Ishikawa (cell line): ENCODE measurements at regions not wholly inside any gene's neighbourhood (a gene's known extent, or its start where the extent isn't known, plus 50 kb on each side); places are given as distances from the start of the nearest gene placed in this dataset.

Experiments used
- CEBPB ChIP-seq: IDR thresholded peaks from 2 replicates; pipeline ENCODE4 v1.6.1; 2012
- CREB1 ChIP-seq: IDR thresholded peaks from 2 replicates; pipeline ENCODE4 v1.6.1; 2012; ENCODE audit warnings: low read depth
- EGR1 ChIP-seq: IDR thresholded peaks from 2 replicates; pipeline ENCODE4 v1.6.1; 2012
- EP300 ChIP-seq: IDR thresholded peaks from 2 replicates; pipeline ENCODE4 v1.6.1; 2012; ENCODE audit warnings: borderline replicate concordance
- FOXM1 ChIP-seq: IDR thresholded peaks from 2 replicates; pipeline ENCODE4 v1.6.1; 2012; ENCODE audit warnings: low read depth, borderline replicate concordance
- NFIC ChIP-seq: IDR thresholded peaks from 2 replicates; pipeline ENCODE4 v1.6.1; 2012
- RAD21 ChIP-seq: IDR thresholded peaks from 2 replicates; pipeline ENCODE4 v1.6.1; 2012; ENCODE audit warnings: low read depth
- REST ChIP-seq: IDR thresholded peaks from 2 replicates; pipeline ENCODE4 v1.6.1; 2012; ENCODE audit warnings: low read depth, mild to moderate bottlenecking
- TAF1 ChIP-seq: IDR thresholded peaks from 2 replicates; pipeline ENCODE4 v1.6.1; 2012; ENCODE audit warnings: low read depth, mild to moderate bottlenecking
- TCF12 ChIP-seq: IDR thresholded peaks from 2 replicates; pipeline ENCODE4 v1.6.1; 2012; ENCODE audit warnings: low read depth
- TEAD4 ChIP-seq: IDR thresholded peaks from 2 replicates; pipeline ENCODE4 v1.6.1; 2012
- YY1 ChIP-seq: IDR thresholded peaks from 2 replicates; pipeline ENCODE4 v1.6.1; 2012; ENCODE audit warnings: low read depth
- ZBTB7A ChIP-seq: IDR thresholded peaks from 2 replicates; pipeline ENCODE4 v1.6.1; 2012; ENCODE audit warnings: low read depth
- TF ChIP-seq, protein P1 (sequence below): IDR thresholded peaks from 2 replicates; pipeline ENCODE4 v1.6.1; 2012
- TF ChIP-seq, protein P2 (sequence below): IDR thresholded peaks from 2 replicates; pipeline ENCODE4 v1.6.1; 2012

DNA sequence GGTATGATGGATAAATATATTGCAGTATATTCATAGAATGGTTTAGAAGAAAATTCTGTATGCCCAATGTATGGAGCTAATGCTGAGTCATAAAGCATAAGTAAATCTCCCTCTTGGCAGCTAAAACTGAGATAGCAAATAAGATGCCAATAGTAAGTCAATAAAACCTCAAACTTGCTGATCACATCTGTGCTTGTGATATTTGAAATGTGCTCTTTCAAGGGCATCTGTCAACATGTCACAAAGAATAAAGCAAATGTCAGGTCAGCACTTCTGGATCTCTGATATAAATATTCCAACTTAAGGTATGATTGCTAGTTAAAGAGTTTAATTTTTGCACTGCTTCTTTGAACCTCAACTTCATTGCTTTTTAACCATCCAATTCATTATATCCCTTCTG is 262.3 kb upstream of the EMCN start:
- TF ChIP-seq REST (no peak), EP300 (no peak), ZBTB7A (no peak), YY1 (no peak), TEAD4 (no peak)
- TF ChIP-seq, protein P1, sequence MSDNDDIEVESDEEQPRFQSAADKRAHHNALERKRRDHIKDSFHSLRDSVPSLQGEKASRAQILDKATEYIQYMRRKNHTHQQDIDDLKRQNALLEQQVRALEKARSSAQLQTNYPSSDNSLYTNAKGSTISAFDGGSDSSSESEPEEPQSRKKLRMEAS = no peak

DNA sequence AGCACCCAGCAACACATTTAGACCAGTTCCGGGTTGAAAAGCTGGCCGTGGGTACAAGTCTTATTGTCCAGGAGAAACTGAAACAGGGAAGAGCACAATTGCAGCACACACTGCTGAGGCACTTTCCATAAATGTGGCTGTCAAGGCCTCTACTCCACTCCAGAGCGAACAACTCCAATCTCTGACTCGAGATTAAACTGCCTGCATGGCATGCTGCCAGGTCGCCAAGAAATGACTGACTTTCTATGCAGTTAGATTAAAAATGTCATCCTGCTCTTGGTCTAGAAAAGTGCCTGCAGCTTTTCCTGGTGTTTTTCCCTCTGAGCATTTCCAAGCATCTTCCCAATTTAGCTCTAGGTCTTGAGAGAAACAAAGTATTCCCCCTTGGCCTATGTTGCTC is 260.6 kb upstream of the EMCN start:
- TF ChIP-seq EP300 = no peak
- TF ChIP-seq, protein P2, sequence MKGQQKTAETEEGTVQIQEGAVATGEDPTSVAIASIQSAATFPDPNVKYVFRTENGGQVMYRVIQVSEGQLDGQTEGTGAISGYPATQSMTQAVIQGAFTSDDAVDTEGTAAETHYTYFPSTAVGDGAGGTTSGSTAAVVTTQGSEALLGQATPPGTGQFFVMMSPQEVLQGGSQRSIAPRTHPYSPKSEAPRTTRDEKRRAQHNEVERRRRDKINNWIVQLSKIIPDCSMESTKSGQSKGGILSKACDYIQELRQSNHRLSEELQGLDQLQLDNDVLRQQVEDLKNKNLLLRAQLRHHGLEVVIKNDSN = no peak
- TF ChIP-seq, protein P1 = no peak
- no peak for TF ChIP-seq NFIC
- TF ChIP-seq TCF12 = no peak
- TF ChIP-seq EGR1 = no peak
- no peak for TF ChIP-seq TAF1
- TF ChIP-seq ZBTB7A = no peak
- TF ChIP-seq YY1 = no peak
- no peak for TF ChIP-seq CEBPB
- TF ChIP-seq RAD21 = no peak
- no peak for TF ChIP-seq REST
- TF ChIP-seq TEAD4 = no peak
- no peak for TF ChIP-seq FOXM1
- TF ChIP-seq CREB1 = no peak

DNA sequence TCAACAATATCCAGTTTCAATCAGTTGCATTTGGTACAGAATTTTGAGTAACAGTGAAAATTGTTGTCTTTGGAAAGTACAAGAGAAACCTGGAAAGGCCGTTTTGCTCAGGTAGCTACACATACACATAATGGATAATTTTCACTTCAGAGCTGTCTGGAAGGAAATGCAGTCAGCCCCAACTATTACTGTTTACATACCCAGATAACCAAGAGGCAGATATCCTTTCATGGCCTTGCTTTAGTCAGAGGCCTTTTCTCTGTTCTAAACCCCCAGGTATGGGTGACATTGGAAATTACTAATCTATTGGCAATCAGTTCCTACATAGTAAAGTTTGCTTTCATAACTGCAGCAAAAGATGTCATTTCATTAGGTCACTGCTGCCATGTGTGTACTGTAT is 244.9 kb upstream of the EMCN start:
- TF ChIP-seq RAD21 = no peak
- no peak for TF ChIP-seq ZBTB7A
- TF ChIP-seq, protein P1 = no peak
- TF ChIP-seq EGR1 = no peak
- no peak for TF ChIP-seq TAF1
- TF ChIP-seq YY1 = no peak
- TF ChIP-seq TEAD4 = no peak
- no peak for TF ChIP-seq TCF12
- no peak for TF ChIP-seq CEBPB
- TF ChIP-seq NFIC = no peak
- TF ChIP-seq FOXM1 = no peak
- TF ChIP-seq, protein P2 = no peak
- no peak for TF ChIP-seq CREB1
- TF ChIP-seq EP300 = no peak
- no peak for TF ChIP-seq REST

- TF ChIP-seq NFIC = no peak
- TF ChIP-seq TAF1 = no peak
- TF ChIP-seq FOXM1 = no peak
- no peak for TF ChIP-seq REST
- no peak for TF ChIP-seq RAD21
- TF ChIP-seq CREB1 = no peak
- no peak for TF ChIP-seq TCF12
- TF ChIP-seq, protein P2 = no peak
- TF ChIP-seq CEBPB = no peak
- TF ChIP-seq EP300 = no peak
Observed at GRCh38 chr4:100754751-100755150, 236.9 kb upstream of the EMCN start.
